Activated CD4-positive, alpha-beta T cell treated with anti-CD3 and anti-CD28 coated beads, Interleukin-2, amount 50 U/mL, for 48 hours (primary cell): ENCODE measurements at regions not wholly inside any gene's neighbourhood (a gene's known extent, or its start where the extent isn't known, plus 50 kb on each side); places are given as distances from the start of the nearest gene placed in this dataset.

Experiments used
- DNase-seq, 2 experiments: peaks; one replicate each; pipeline ENCODE4 v3.0.0-alpha.2; 2020

GRCh38 chr15:95910643-95911212 is 419.8 kb upstream of the NR2F2 start:
- DNase-seq, result no peak

GRCh38 chr15:95911570-95912279 is 418.8 kb upstream of the NR2F2 start:
- DNase-seq, result no peak

GRCh38 chr15:95912280-95912625 is 418.2 kb upstream of the NR2F2 start:
- no peak for DNase-seq

- DNase-seq, result no peak
Observed at GRCh38 chr15:95912728-95913127, 417.8 kb upstream of the NR2F2 start.

GRCh38 chr15:95916568-95916967 is 413.9 kb upstream of the NR2F2 start:
- no peak for DNase-seq

- no peak for DNase-seq
Observed at GRCh38 chr15:95918525-95918924, 412.0 kb upstream of the NR2F2 start.

GRCh38 chr15:95919460-95919859 is 411.0 kb upstream of the NR2F2 start:
- no peak for DNase-seq

GRCh38 chr15:95921404-95921803 is 409.1 kb upstream of the NR2F2 start:
- DNase-seq, result no peak

- DNase-seq, result no peak
Observed at GRCh38 chr15:95922431-95922830, 408.1 kb upstream of the NR2F2 start.

- DNase-seq, result no peak
Observed at GRCh38 chr15:95923792-95924191, 406.7 kb upstream of the NR2F2 start.

GRCh38 chr15:95928822-95929221 is 401.7 kb upstream of the NR2F2 start:
- no peak for DNase-seq

- no peak for DNase-seq
Observed at GRCh38 chr15:95929232-95929846, 401.2 kb upstream of the NR2F2 start.

- no peak for DNase-seq
Observed at GRCh38 chr15:95930659-95931375, 399.7 kb upstream of the NR2F2 start.

- no peak for DNase-seq
Observed at GRCh38 chr15:95931619-95932018, 398.9 kb upstream of the NR2F2 start.

GRCh38 chr15:95932141-95932540 is 398.4 kb upstream of the NR2F2 start:
- DNase-seq, result no peak

- no peak for DNase-seq
Observed at GRCh38 chr15:95932676-95933075, 397.8 kb upstream of the NR2F2 start.

- no peak for DNase-seq
Observed at GRCh38 chr15:95935852-95936251, 394.6 kb upstream of the NR2F2 start.

- no peak for DNase-seq
Observed at GRCh38 chr15:95937128-95937528, 393.4 kb upstream of the NR2F2 start.

- no peak for DNase-seq
Observed at GRCh38 chr15:95940431-95940985, 390.0 kb upstream of the NR2F2 start.

- DNase-seq, result no peak
Observed at GRCh38 chr15:95944193-95944592, 386.3 kb upstream of the NR2F2 start.

GRCh38 chr15:95944661-95945255 is 385.7 kb upstream of the NR2F2 start:
- no peak for DNase-seq

GRCh38 chr15:95946241-95946640 is 384.3 kb upstream of the NR2F2 start:
- DNase-seq, result no peak

GRCh38 chr15:95946926-95947325 is 383.6 kb upstream of the NR2F2 start:
- no peak for DNase-seq
